Suprapubic skin (tissue), 4 donors: ENCODE measurements at regions not wholly inside any gene's neighbourhood (a gene's known extent, or its start where the extent isn't known, plus 50 kb on each side); places are given as distances from the start of the nearest gene placed in this dataset.

Source experiments
- CTCF ChIP-seq, 2 donors: fragments of 200-600 bp in 1 of 2; fragments of 450-650 bp in 1 of 2; sonication (generic) in 1 of 2; IDR thresholded peaks; one replicate each; pipeline ENCODE4 v1.5.1; 2016 to 2019; ENCODE audit warnings: antibody characterized with exemption in 2 of 2, mild to moderate bottlenecking in 1 of 2, moderate library complexity in 1 of 2
- EP300 ChIP-seq: sonication (generic); formaldehyde crosslinking; IDR thresholded peaks from one replicate; pipeline ENCODE4 v1.6.1; 2017; ENCODE audit warnings: antibody characterized with exemption
- POLR2AphosphoS5 ChIP-seq, 3 donors: sonication (generic); formaldehyde crosslinking; IDR thresholded peaks; one replicate each; pipeline ENCODE4 v1.6.1; 2017; ENCODE audit warnings: antibody characterized with exemption in 3 of 3

- TF ChIP-seq CTCF (IDR thresholded peaks at IDR 0.05) (no peak), POLR2AphosphoS5 (IDR thresholded peaks at IDR 0.05) (no peak), EP300 (no peak)
Observed at GRCh38 chr5:93141969-93142368, 439.1 kb downstream of the NR2F1-AS1 start.
